GM12878 (cell line): ENCODE measurements at regions not wholly inside any gene's neighbourhood (a gene's known extent, or its start where the extent isn't known, plus 50 kb on each side); places are given as distances from the start of the nearest gene placed in this dataset.

Experiments used
- ATAC-seq: fragments of 200-7000 bp; cut with Tn5 transposase; 3 replicates; pipeline ENCODE4 v1.9.1; 2020; ENCODE audit warnings: mild to moderate bottlenecking, moderate library complexity
- BruUV-seq: library from RNA; stranded (reverse); fragments of 400-500 nt; replicated peaks from 2 replicates; lab custom pipeline; 2021; lab: Mats Ljungman, UMichigan
- CTCF ChIA-PET: fragments of 300-600 bp; sonication (Branson Sonifier 250); formaldehyde crosslinking; extraction: SDS; loops from one replicate; lab custom pipeline; 2021; ENCODE audit warnings: inconsistent platforms; lab: Yijun Ruan, JAX
- POLR2A ChIA-PET: fragments of 350-600 bp; formaldehyde crosslinking; extraction: SDS; loops from one replicate; lab custom pipeline; 2021; ENCODE audit warnings: inconsistent platforms; lab: Charles Lee
- RAD21 ChIA-PET: fragments of 300-600 bp; sonication (Branson Sonifier 250); formaldehyde crosslinking; loops from one replicate; lab custom pipeline; 2023; ENCODE audit warnings: antibody characterized with exemption; ENCODE audit not compliant: unreplicated experiment; lab: Charles Lee
- SMC1A ChIA-PET: fragments of 300-600 bp; sonication (Branson Sonifier 250); formaldehyde crosslinking; loops from one replicate; lab custom pipeline; 2023; ENCODE audit not compliant: unreplicated experiment, uncharacterized antibody; lab: Charles Lee
- DNase-seq: peaks from one replicate; pipeline ENCODE4 v3.0.0-alpha.2; 2011; ENCODE audit warnings: low read depth, low spot score
- FAIRE-seq: peaks from 3 replicates; lab custom pipeline; 2011; peaks lifted over from hg19 to GRCh38; lab: Jason Lieb, UNC
- H2AFZ ChIP-seq: 2 replicates; pipeline ENCODE4 v1.6.0; 2011; ENCODE audit warnings: low read depth, low read length, control low read depth; ENCODE audit not compliant: control insufficient read depth
- H3K27ac ChIP-seq: 2 replicates; pipeline ENCODE4 v1.5.1; 2011; ENCODE audit warnings: control low read depth; ENCODE audit not compliant: control insufficient read depth, insufficient read depth
- H3K27me3 ChIP-seq, 2 experiments: replicated peaks in 1 of 2; 2 replicates each; pipeline versions ENCODE4 v1.6.0 to v1.6.1; 2011; ENCODE audit warnings: low read length in 1 of 2; ENCODE audit not compliant: control insufficient read depth in 2 of 2, insufficient read depth in 2 of 2
- H3K36me3 ChIP-seq, 2 experiments: 2 replicates each; pipeline ENCODE4 v1.5.1; 2011; ENCODE audit warnings: low read length in 1 of 2; ENCODE audit not compliant: control insufficient read depth in 2 of 2, insufficient read depth in 2 of 2
- H3K4me1 ChIP-seq: 2 replicates; pipeline ENCODE4 v1.6.1; 2011; ENCODE audit warnings: mild to moderate bottlenecking, low read length, moderate library complexity, mixed read lengths; ENCODE audit not compliant: control insufficient read depth, insufficient read depth
- H3K4me2 ChIP-seq: 2 replicates; pipeline ENCODE4 v1.6.0; 2011; ENCODE audit warnings: control low read depth; ENCODE audit not compliant: control insufficient read depth, insufficient read depth
- H3K4me3 ChIP-seq: fragments of 200-600 bp; sonication (generic); 2 replicates; pipeline ENCODE4 v1.5.1; 2016
- H3K79me2 ChIP-seq: 2 replicates; pipeline ENCODE4 v1.6.0; 2011; ENCODE audit warnings: low read length; ENCODE audit not compliant: control insufficient read depth, insufficient read depth
- H3K9ac ChIP-seq: 2 replicates; pipeline ENCODE4 v1.8.0; 2011; ENCODE audit warnings: low read length, control low read depth, mixed read lengths; ENCODE audit not compliant: control insufficient read depth, insufficient read depth
- H3K9me3 ChIP-seq: replicated peaks from 3 replicates; pipeline ENCODE4 v1.5.1; 2011; ENCODE audit warnings: mild to moderate bottlenecking, low read length; ENCODE audit not compliant: control insufficient read depth, insufficient read depth
- H4K20me1 ChIP-seq: 2 replicates; pipeline ENCODE4 v1.6.0; 2011; ENCODE audit not compliant: control insufficient read depth, insufficient read depth
- EGR1 ChIP-seq, 2 experiments: IDR thresholded peaks; 1 replicate in 1 of 2; 2 replicates in 1 of 2; pipeline ENCODE4 v1.6.1; 2011 to 2012; ENCODE audit warnings: low read depth in 2 of 2, low read length in 2 of 2, borderline replicate concordance in 1 of 2, mild to moderate bottlenecking in 1 of 2, moderate library complexity in 1 of 2
- ELK1 ChIP-seq: IDR thresholded peaks from 2 replicates; pipeline ENCODE4 v1.6.1; 2012; ENCODE audit warnings: low read depth, low read length, improper control_type of control experiment
- FOXK2 ChIP-seq: fragments of 450-650 bp; IDR thresholded peaks from 2 replicates; pipeline ENCODE4 v1.6.1; 2017; ENCODE audit warnings: mild to moderate bottlenecking, moderate library complexity
- HCFC1 ChIP-seq: fragments of 150-350 bp; IDR thresholded peaks from 2 replicates; pipeline ENCODE4 v1.6.1; 2014; ENCODE audit warnings: low read length
- HDGF ChIP-seq: fragments of 450-650 bp; IDR thresholded peaks from 2 replicates; pipeline ENCODE4 v1.6.1; 2016; ENCODE audit warnings: antibody characterized with exemption
- PRDM15 ChIP-seq: fragments of 450-650 bp; formaldehyde crosslinking; IDR thresholded peaks from 2 replicates; pipeline ENCODE4 v1.4.0; 2020; ENCODE audit warnings: mild to moderate bottlenecking, moderate library complexity
- RELB ChIP-seq: fragments of 450-650 bp; IDR thresholded peaks from 2 replicates; pipeline ENCODE4 v1.6.1; 2017; ENCODE audit warnings: low read depth, mild to moderate bottlenecking, moderate library complexity
- SREBF2 ChIP-seq: IDR thresholded peaks from 2 replicates; pipeline ENCODE4 v1.6.1; 2012; ENCODE audit warnings: mild to moderate bottlenecking, low read length
- WGBS: methylation state at CpG from one replicate; pipeline ENCODE4 v1.1.6; 2016; ENCODE audit warnings: low lambda C conversion rate; ENCODE audit not compliant: insufficient replicate concordance, insufficient coverage; ENCODE audit errors: missing lambda C conversion rate; 5-methylcytosine and 5-hydroxymethylcytosine counted together
- in situ Hi-C: fragments of 300-500 bp; cut with MboI; formaldehyde crosslinking; loops from 9 replicates; pipeline ENCODE4 v1.14.3; 2018; ENCODE audit warnings: mixed read lengths
- intact Hi-C: fragments of 100-400 bp; cut with micrococcal nuclease; formaldehyde crosslinking; loops from one replicate; pipeline ENCODE4 v1.14.2; 2022; ENCODE audit not compliant: unreplicated experiment
- TF ChIP-seq, protein P1 (sequence below): fragments of 450-650 bp; IDR thresholded peaks from 2 replicates; pipeline ENCODE4 v1.6.1; 2017; ENCODE audit warnings: antibody characterized with exemption, mild to moderate bottlenecking, moderate library complexity

GRCh38 chr12:67783393-67783792 lies 134.8 kb downstream of the DYRK2 start:
- intact Hi-C loops (no loop called here), in situ Hi-C loops (no loop called here)
- Histone ChIP-seq H3K4me3 (no peak overlapping the region), H2AFZ (no peak overlapping the region), H3K9me3 (no peaks in the 10 kb centered on the region), H3K36me3 (no peaks in the 10 kb centered on the region), H4K20me1 (no peaks in the 10 kb centered on the region), H3K4me1 (peaks cover 5% of the 10 kb centered on the region; the same call in 1 of the 2 replicates), H3K4me2 (no peak overlapping the region), H3K27me3 (no peaks in the 10 kb centered on the region), H3K79me2 (no peaks in the 10 kb centered on the region), H3K27ac (no peak overlapping the region), H3K9ac (no peak overlapping the region)
- 84% methylated on average over 1 of the region's 1 CpG for WGBS
- ATAC-seq = no peak
- FAIRE-seq = no peak
- ChIA-PET RAD21 (no interaction called here), SMC1A (no interaction called here), CTCF (interaction anchor here (1.0 kb wide), 1 partner anchor 16 kb away, joined by 3 read pairs; no protein-coding TSS in a partner anchor), POLR2A (no interaction called here)
- no peak for TF ChIP-seq RELB
- no peak for TF ChIP-seq HCFC1
- TF ChIP-seq SREBF2 = no peak
- TF ChIP-seq ELK1 = no peak
- no peak for TF ChIP-seq EGR1 (IDR thresholded peaks at IDR 0.05; ENCODE audit: borderline replicate concordance in 1 of 2, low read depth in 2 of 2, low read length in 2 of 2)
- TF ChIP-seq PRDM15 (CRISPR knock-in tag) = no peak
- TF ChIP-seq FOXK2 = no peak
- TF ChIP-seq, protein P1, sequence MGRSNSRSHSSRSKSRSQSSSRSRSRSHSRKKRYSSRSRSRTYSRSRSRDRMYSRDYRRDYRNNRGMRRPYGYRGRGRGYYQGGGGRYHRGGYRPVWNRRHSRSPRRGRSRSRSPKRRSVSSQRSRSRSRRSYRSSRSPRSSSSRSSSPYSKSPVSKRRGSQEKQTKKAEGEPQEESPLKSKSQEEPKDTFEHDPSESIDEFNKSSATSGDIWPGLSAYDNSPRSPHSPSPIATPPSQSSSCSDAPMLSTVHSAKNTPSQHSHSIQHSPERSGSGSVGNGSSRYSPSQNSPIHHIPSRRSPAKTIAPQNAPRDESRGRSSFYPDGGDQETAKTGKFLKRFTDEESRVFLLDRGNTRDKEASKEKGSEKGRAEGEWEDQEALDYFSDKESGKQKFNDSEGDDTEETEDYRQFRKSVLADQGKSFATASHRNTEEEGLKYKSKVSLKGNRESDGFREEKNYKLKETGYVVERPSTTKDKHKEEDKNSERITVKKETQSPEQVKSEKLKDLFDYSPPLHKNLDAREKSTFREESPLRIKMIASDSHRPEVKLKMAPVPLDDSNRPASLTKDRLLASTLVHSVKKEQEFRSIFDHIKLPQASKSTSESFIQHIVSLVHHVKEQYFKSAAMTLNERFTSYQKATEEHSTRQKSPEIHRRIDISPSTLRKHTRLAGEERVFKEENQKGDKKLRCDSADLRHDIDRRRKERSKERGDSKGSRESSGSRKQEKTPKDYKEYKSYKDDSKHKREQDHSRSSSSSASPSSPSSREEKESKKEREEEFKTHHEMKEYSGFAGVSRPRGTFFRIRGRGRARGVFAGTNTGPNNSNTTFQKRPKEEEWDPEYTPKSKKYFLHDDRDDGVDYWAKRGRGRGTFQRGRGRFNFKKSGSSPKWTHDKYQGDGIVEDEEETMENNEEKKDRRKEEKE = no peak
- no peak for TF ChIP-seq HDGF
- no peak for DNase-seq
- no TSS peak for BruUV-seq
